PC-3 (cell line): ENCODE measurements at regions not wholly inside any gene's neighbourhood (a gene's known extent, or its start where the extent isn't known, plus 50 kb on each side); places are given as distances from the start of the nearest gene placed in this dataset.

ENCODE experiments used
- CTCF ChIP-seq: fragments of 300-600 bp; sonication (generic); conservative IDR thresholded peaks from 2 replicates; pipeline ENCODE4 v1.5.1; 2017; ENCODE audit warnings: antibody characterized with exemption, low read depth, mild to moderate bottlenecking, low read length
- EZH2 ChIP-seq: fragments of 300-600 bp; sonication (generic); IDR thresholded peaks from one replicate; pipeline ENCODE4 v1.6.1; 2017; ENCODE audit warnings: antibody characterized with exemption, mild to moderate bottlenecking, low read length; ENCODE audit not compliant: unreplicated experiment
- EZH2phosphoT487 ChIP-seq: fragments of 300-600 bp; sonication (generic); IDR thresholded peaks from 2 replicates; pipeline ENCODE4 v1.6.1; 2018; ENCODE audit warnings: mild to moderate bottlenecking, antibody characterized with exemption, low read length, borderline replicate concordance

GRCh38 chr3:15876669-15877068, 78.9 kb upstream of the ANKRD28 start:
- TF ChIP-seq CTCF, result no peak
- no peak for TF ChIP-seq EZH2
- no peak for TF ChIP-seq EZH2phosphoT487
